ENCODE measurements at regions not wholly inside any gene's neighbourhood (a gene's known extent, or its start where the extent isn't known, plus 50 kb on each side); places are given as distances from the start of the nearest gene placed in this dataset.
"Not testable (repeated sequence)": the region's sequence is repeated elsewhere in the genome, so short reads cannot be mapped to it uniquely, and the experiment has no call there.

- no peak for DNase-seq
These were observed 179.4 kb upstream of the PDE10A start for GRCh38 chr6:165842281-165842936.

DNA sequence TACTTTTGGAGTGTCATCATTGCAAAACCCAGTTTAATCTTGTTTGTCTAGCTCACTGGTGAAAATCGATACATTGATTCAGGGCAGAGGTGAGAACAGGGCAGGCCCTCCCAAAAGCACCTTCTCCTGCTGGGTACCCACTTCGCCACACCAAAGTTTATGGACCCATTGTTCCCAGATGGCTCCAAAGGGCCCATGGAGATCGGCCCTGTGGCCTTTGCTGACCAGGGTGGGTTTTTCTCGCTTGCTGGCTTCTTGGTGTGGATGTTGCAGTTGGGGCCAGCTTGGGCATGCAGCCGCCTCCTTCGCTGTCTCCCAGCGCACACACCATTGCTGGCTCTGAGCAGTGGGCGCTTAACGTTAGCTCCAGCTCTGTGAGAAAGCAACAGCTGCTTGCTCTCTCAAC lies 178.1 kb upstream of the PDE10A start:
- DNase-seq, result no peak

GRCh38 chr6:165837948-165838745 lies 175.1 kb upstream of the PDE10A start:
- no peak for DNase-seq

GRCh38 chr6:165836648-165837047 lies 173.6 kb upstream of the PDE10A start:
- DNase-seq, result not testable (repeated sequence)

GRCh38 chr6:165835410-165835851 lies 172.4 kb upstream of the PDE10A start:
- no peak for DNase-seq

- no peak for DNase-seq
These were observed 171.7 kb upstream of the PDE10A start for GRCh38 chr6:165834613-165835259.

DNA sequence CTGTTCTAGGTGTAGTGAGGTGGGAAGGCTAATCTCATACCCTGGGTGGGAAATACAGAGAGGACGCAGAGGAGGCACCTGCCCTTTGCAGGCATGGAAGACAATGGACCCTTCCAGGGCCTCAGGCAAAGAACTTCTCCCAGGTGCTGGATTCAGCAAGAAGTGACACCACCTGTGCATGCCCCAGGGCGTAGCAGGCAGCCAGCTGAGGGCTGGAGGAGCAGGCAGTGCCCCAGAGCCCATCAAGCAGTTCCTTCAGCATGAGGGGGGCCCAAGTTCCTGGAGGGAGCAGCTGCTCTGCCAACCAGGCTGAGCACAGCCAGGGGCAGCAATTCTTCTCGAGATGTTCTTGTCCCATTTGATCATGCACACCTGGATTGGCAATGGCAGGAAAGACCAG lies 170.3 kb upstream of the PDE10A start:
- no peak for DNase-seq

DNA sequence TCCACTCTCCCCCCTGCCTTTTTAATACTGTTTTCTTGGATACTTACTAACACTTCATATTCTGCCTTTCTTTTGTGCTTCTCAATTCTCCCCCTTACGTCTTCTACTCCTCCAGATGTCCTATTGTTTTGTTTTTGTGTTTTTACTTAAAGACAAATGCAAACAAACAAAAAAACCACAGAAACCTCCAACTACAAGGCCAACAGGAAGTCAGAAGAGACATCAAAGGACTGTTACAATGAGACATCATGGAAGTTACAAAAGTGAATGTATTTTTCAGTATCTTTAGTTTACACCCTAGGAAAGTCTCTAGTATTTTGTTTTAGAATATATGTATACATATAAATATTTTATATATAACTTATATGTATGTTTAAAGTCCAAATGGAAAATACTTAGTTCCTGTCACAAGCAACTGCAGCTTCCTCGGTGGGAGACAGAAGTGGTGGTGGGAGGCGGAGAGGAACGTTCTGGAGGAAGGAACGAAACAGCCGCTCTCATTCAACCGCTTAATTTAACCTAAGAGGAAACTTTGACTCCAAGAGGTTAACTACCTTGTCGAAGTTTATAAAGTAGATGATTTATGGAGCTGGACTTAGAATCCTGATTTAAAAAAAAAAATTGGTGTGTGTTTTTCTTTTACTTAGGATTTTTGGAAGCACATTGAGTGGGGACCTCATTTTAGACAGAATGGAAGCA lies 168.9 kb upstream of the PDE10A start:
- DNase-seq, result no peak

GRCh38 chr6:165830761-165831160 lies 167.7 kb upstream of the PDE10A start:
- DNase-seq, result no peak

DNA sequence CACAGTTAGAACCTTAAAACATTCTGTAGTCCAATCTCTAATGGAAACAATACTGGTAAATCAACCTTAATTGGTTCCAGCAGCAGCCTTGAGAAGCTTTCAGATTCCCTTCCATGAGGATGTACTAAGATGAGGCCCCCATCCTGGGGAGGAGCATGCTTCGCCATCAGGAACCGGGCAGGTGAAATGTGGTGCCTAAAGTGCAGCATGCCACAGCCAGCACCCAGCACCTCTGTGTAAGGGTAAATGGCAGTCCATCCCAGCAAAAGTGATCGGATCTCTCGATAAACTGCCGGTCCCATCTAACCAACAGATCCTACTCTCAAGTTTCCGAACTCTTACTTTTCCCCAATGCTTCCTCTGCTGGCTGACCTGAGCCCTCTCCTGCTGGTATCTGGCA lies 166.3 kb upstream of the PDE10A start:
- DNase-seq, result no peak

- DNase-seq, result no peak
These were observed 164.1 kb upstream of the PDE10A start for GRCh38 chr6:165827190-165827518.

GRCh38 chr6:165826487-165827189 lies 163.6 kb upstream of the PDE10A start:
- no peak for DNase-seq

DNA sequence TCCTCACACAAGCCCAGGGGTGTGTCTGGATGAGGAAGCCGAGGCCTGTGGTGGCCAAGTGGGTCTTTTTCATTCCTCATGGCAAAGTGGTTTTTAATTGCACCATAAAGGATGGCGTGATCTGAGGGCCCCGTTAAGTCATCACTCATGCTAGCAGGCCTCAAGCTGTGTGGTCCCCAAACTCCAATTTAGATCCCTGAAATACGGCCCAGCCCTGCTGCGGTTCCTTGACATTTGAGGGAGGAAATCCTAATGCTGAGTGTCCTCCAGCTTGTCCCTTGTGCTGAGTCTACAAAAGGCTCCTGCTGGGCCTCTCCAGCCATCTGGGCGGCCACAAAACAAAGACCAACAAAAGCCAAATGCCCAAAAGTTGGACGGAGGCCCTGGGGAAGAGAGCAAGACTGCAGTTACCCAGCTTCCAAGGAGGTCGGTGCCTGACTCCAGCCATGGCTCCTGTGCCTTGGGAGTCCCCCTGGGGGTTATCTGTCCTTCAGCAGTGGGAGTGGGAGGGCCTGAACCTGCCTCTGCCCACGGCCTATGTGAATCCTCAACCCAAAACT lies 162.3 kb upstream of the PDE10A start:
- no peak for DNase-seq

GRCh38 chr6:165823609-165824326 lies 160.7 kb upstream of the PDE10A start:
- DNase-seq, result no peak

GRCh38 chr6:165822501-165822900 lies 159.5 kb upstream of the PDE10A start:
- DNase-seq, result no peak

DNA sequence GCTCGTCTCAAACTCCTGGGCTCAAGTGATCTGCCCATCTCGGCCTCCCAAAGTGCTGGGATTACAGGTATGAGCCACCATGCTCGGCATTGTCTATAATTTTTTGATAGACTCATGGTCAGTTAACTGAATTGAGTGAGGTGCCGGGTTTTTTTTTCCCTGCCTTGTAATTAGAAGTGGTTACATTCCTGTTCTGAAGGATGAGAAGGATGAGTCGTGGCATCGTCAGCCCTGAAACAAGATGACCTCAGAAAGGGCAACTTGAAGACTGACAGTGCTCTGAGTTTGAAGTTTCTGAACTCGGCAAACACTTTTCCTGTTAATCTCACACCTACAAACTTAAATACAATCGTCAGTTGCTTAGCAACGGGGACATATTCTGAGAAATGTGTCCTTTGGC lies 158.7 kb upstream of the PDE10A start:
- no peak for DNase-seq

DNA sequence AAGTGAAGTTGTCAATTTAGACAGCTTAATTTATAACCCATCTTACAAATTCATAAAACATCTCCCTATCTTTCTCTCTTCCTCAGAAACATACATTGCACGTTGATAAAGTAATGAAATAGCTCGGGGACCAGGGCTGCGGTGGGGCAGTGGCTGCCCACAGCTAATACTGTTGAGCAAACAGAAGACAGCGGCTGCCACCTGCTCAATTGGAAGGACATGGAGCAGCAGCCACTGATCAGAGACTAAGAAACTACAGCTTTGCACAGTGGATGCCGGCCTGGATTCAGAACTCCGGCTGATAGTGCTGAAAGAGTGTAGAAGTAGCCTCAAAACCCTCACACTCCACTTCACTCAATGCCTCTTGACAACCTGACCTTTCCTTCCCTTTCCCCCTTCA lies 157.9 kb upstream of the PDE10A start:
- DNase-seq, result no peak

DNA sequence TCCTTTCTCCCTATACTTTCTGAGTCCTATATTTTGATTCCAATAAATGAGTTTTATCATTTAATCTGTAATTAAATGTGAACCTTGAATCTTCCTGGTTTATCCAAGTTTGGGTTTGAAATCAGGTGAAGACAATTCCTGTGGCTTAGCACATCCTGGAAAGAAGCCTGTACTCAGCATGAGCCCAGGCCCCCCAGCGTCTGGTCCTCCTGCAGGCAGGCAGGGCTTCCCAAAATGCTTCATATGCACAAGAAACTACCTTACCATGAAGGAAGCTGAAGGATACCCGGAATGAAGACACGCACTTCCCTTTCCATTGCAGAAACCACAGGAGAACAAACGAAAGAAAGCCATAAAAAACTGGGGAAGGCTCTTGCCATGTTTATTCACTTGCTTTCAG lies 157.4 kb upstream of the PDE10A start:
- DNase-seq, result no peak

- DNase-seq, result no peak
These were observed 156.4 kb upstream of the PDE10A start for GRCh38 chr6:165819394-165819793.

DNA sequence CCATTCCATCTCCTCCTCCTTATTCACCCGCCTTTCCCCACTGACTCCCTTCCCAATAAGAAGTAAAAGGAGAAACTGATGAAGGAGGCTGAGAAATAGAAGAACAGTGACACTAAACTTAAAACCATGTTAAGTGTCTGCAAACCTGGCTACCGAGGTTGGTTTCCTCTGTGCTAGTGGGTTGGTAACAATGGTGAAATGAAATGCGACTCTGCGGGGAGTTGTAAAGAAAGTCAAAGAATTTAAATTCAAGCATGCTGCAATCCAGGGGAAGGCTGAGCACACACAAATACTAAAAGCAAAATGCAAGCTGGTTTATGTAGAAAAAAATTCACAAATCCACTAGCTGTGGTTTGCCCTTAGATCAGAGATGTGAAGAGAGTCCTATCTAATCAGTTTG lies 155.2 kb upstream of the PDE10A start:
- DNase-seq, result no peak

- no peak for DNase-seq
These were observed 154.7 kb upstream of the PDE10A start for GRCh38 chr6:165817771-165818170.

DNA sequence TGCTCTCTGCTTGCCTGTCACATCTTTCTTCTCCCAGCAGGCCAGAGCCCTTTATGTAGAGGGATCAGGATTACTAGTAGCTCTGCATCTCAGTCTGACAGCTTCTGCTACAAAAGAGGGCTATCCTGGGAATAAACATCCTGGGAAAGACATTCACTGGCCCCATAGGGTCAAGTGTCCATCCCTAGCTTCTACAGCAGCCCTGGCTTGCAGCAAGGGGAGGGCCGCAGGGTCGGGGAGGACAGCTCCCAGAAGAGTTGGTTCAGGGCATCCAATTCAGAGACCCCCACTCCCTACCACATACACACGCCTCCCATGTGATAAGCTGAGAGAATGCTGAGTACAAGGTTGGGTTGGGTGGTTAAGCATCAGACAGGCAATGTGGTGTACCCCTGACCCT lies 154.1 kb upstream of the PDE10A start:
- no peak for DNase-seq
